ENCODE measurements at regions not wholly inside any gene's neighbourhood (a gene's known extent, or its start where the extent isn't known, plus 50 kb on each side); places are given as distances from the start of the nearest gene placed in this dataset.

- TF ChIP-seq POLR2A (IDR thresholded peaks at IDR 0.05): no peak
- TF ChIP-seq CTCF (IDR thresholded peaks at IDR 0.05 in 4 of 5, conservative IDR thresholded peaks at IDR 0.05 in 1 of 5): no peak
- ATAC-seq: no peak
- peak overlapping the region; percentile 1 to 53 (median 14) for H3K27ac ChIP-seq
- H3K27me3 ChIP-seq: peaks cover 36 to 53% (median 46%) of the 10 kb centered on the region in 3 donors
- H3K4me1 ChIP-seq: peaks cover 3 to 10% of the 10 kb centered on the region in 2 donors
- no peaks in the 10 kb centered on the region for H3K9me3 ChIP-seq
- DNase-seq: no peak
- in situ Hi-C loops (cut with MboI; ENCODE audit: low sequenced_read_pairs in 4 of 4): loop anchor here in 1 of 4 donors (10.0 kb wide), 1 partner anchor 448 kb away; no protein-coding TSS in a partner anchor
- no peaks in the 10 kb centered on the region for H3K36me3 ChIP-seq
- intact Hi-C loops (cut with DNase I; ENCODE audit: low total_unique reads): loop anchor here (5.0 to 10.0 kb wide), 4 partner anchors 278 to 712 kb away; partner anchors contain the start of gene TCF4
- H3K4me3 ChIP-seq: peak overlapping the region in 3 of 4 donors; percentile 12 to 30 (median 22)
Observed at GRCh38 chr18:55862693-55863390, 274.9 kb upstream of the TCF4 start.

- Histone ChIP-seq H3K9me3 (no peaks in the 10 kb centered on the region), H3K27me3 (peaks cover 40 to 53% (median 51%) of the 10 kb centered on the region in 3 donors), H3K27ac (no peak overlapping the region), H3K4me3 (no peak overlapping the region), H3K4me1 (peaks cover 3 to 10% of the 10 kb centered on the region in 2 donors), H3K36me3 (no peaks in the 10 kb centered on the region)
- intact Hi-C loops (cut with DNase I; ENCODE audit: low total_unique reads) (loop anchor here (5.0 to 10.0 kb wide), 4 partner anchors 276 to 714 kb away; partner anchors contain the start of gene TCF4), in situ Hi-C loops (cut with MboI; ENCODE audit: low sequenced_read_pairs in 4 of 4) (loop anchor here in 1 of 4 donors (10.0 kb wide), 1 partner anchor 446 kb away; no protein-coding TSS in a partner anchor)
- DNase-seq (no peak), ATAC-seq (peak in 1 of 2 donors; percentile 33)
- TF ChIP-seq CTCF (IDR thresholded peaks at IDR 0.05 in 4 of 5, conservative IDR thresholded peaks at IDR 0.05 in 1 of 5): peak in 3 of 5 experiments; percentile 20 to 32 (median 22)
- TF ChIP-seq POLR2A (IDR thresholded peaks at IDR 0.05): no peak
Observed at GRCh38 chr18:55861266-55861665, 273.3 kb upstream of the TCF4 start.

GRCh38 chr18:55858661-55859515 lies 270.9 kb upstream of the TCF4 start:
- peaks cover 0 to 5% of the 10 kb centered on the region in 2 donors for H3K4me1 ChIP-seq
- H3K4me3 ChIP-seq: peak overlapping the region; percentile 26 to 39 (median 35)
- H3K27ac ChIP-seq: no peak overlapping the region
- H3K27me3 ChIP-seq: peaks cover 33 to 51% (median 41%) of the 10 kb centered on the region in 3 donors
- H3K36me3 ChIP-seq: no peaks in the 10 kb centered on the region
- no peak for ATAC-seq
- in situ Hi-C loops (cut with MboI; ENCODE audit: low sequenced_read_pairs in 4 of 4): no loop called here
- no peaks in the 10 kb centered on the region for H3K9me3 ChIP-seq
- TF ChIP-seq CTCF (IDR thresholded peaks at IDR 0.05 in 4 of 5, conservative IDR thresholded peaks at IDR 0.05 in 1 of 5) (no peak), POLR2A (IDR thresholded peaks at IDR 0.05) (no peak)
- intact Hi-C loops (cut with DNase I; ENCODE audit: low total_unique reads): no loop called here
- DNase-seq: no peak

GRCh38 chr18:55857956-55858355 lies 270.0 kb upstream of the TCF4 start:
- no peak for DNase-seq
- in situ Hi-C loops (cut with MboI; ENCODE audit: low sequenced_read_pairs in 4 of 4): no loop called here
- Histone ChIP-seq H3K36me3 (no peaks in the 10 kb centered on the region), H3K4me1 (no peaks in the 10 kb centered on the region), H3K27ac (no peak overlapping the region), H3K4me3 (peak overlapping the region in 1 of 4 donors; percentile 39), H3K9me3 (no peaks in the 10 kb centered on the region), H3K27me3 (peaks cover 31 to 48% (median 33%) of the 10 kb centered on the region in 3 donors)
- intact Hi-C loops (cut with DNase I; ENCODE audit: low total_unique reads): no loop called here
- TF ChIP-seq POLR2A (IDR thresholded peaks at IDR 0.05) (no peak), CTCF (IDR thresholded peaks at IDR 0.05 in 4 of 5, conservative IDR thresholded peaks at IDR 0.05 in 1 of 5) (no peak)
- no peak for ATAC-seq

Data from gastrocnemius medialis (tissue), 4 donors.